ENCODE measurements at regions not wholly inside any gene's neighbourhood (a gene's known extent, or its start where the extent isn't known, plus 50 kb on each side); places are given as distances from the start of the nearest gene placed in this dataset.

- H2AFZ ChIP-seq (ENCODE audit: low read length), result no peak overlapping the region
- DNase-seq, result no peak
- no peak overlapping the region for H3K9ac ChIP-seq (ENCODE audit: low read length)
- H3K9me2 ChIP-seq (replicated peaks; ENCODE audit: insufficient read depth, low read length), result no peaks in the 10 kb centered on the region
- no peaks in the 10 kb centered on the region for H3K27me3 ChIP-seq (replicated peaks; ENCODE audit: insufficient read depth, low read length)
- no peaks in the 10 kb centered on the region for H3K9me3 ChIP-seq (replicated peaks; ENCODE audit: insufficient read depth, low read length)
- no peaks in the 10 kb centered on the region for H3K79me2 ChIP-seq (ENCODE audit: low read length)
- no peaks in the 10 kb centered on the region for H3K36me3 ChIP-seq (replicated peaks; ENCODE audit: insufficient read depth, low read length)
- no peaks in the 10 kb centered on the region for H3K4me1 ChIP-seq (ENCODE audit: low read length)
- no peak overlapping the region for H3K4me3 ChIP-seq (ENCODE audit: low read length)
- no peaks in the 10 kb centered on the region for H3F3A ChIP-seq (ENCODE audit: insufficient read depth, low read length)
- H3K4me2 ChIP-seq (ENCODE audit: low read depth, low read length), result no peak overlapping the region
- H4K20me1 ChIP-seq (ENCODE audit: insufficient read depth, low read length), result no peaks in the 10 kb centered on the region
- TF ChIP-seq EZH2 (optimal IDR thresholded peaks at IDR 0.05; ENCODE audit: low read depth, low read length) (no peak), EZH2phosphoT487 (IDR thresholded peaks at IDR 0.05; ENCODE audit: low read length) (no peak), CTCF (IDR thresholded peaks at IDR 0.05; ENCODE audit: low read length) (no peak)
- no peak overlapping the region for H3K27ac ChIP-seq (ENCODE audit: low read length)
Observed at GRCh38 chr20:10741060-10741459, 67.3 kb upstream of the JAG1 start.

GRCh38 chr20:10745790-10746189 lies 72.0 kb upstream of the JAG1 start:
- Histone ChIP-seq H3K9me3 (replicated peaks; ENCODE audit: insufficient read depth, low read length) (no peaks in the 10 kb centered on the region), H3K9me2 (replicated peaks; ENCODE audit: insufficient read depth, low read length) (no peaks in the 10 kb centered on the region), H3K4me3 (ENCODE audit: low read length) (no peak overlapping the region), H3K27ac (ENCODE audit: low read length) (no peak overlapping the region), H3K27me3 (replicated peaks; ENCODE audit: insufficient read depth, low read length) (no peaks in the 10 kb centered on the region), H2AFZ (ENCODE audit: low read length) (no peak overlapping the region), H3K9ac (ENCODE audit: low read length) (no peak overlapping the region), H4K20me1 (ENCODE audit: insufficient read depth, low read length) (no peaks in the 10 kb centered on the region), H3K79me2 (ENCODE audit: low read length) (no peaks in the 10 kb centered on the region), H3K4me1 (ENCODE audit: low read length) (no peaks in the 10 kb centered on the region), H3F3A (ENCODE audit: insufficient read depth, low read length) (no peaks in the 10 kb centered on the region), H3K4me2 (ENCODE audit: low read depth, low read length) (no peak overlapping the region), H3K36me3 (replicated peaks; ENCODE audit: insufficient read depth, low read length) (no peaks in the 10 kb centered on the region)
- no peak for DNase-seq
- no peak for TF ChIP-seq CTCF (IDR thresholded peaks at IDR 0.05; ENCODE audit: low read length)
- no peak for TF ChIP-seq EZH2phosphoT487 (IDR thresholded peaks at IDR 0.05; ENCODE audit: low read length)
- TF ChIP-seq EZH2 (optimal IDR thresholded peaks at IDR 0.05; ENCODE audit: low read depth, low read length), result no peak

- Histone ChIP-seq H3K4me2 (ENCODE audit: low read depth, low read length) (no peak overlapping the region), H4K20me1 (ENCODE audit: insufficient read depth, low read length) (no peaks in the 10 kb centered on the region), H3F3A (ENCODE audit: insufficient read depth, low read length) (no peaks in the 10 kb centered on the region), H3K4me1 (ENCODE audit: low read length) (no peaks in the 10 kb centered on the region), H3K36me3 (replicated peaks; ENCODE audit: insufficient read depth, low read length) (no peaks in the 10 kb centered on the region), H3K9ac (ENCODE audit: low read length) (no peak overlapping the region), H2AFZ (ENCODE audit: low read length) (no peak overlapping the region), H3K27ac (ENCODE audit: low read length) (no peak overlapping the region), H3K79me2 (ENCODE audit: low read length) (no peaks in the 10 kb centered on the region), H3K9me2 (replicated peaks; ENCODE audit: insufficient read depth, low read length) (no peaks in the 10 kb centered on the region), H3K27me3 (replicated peaks; ENCODE audit: insufficient read depth, low read length) (no peaks in the 10 kb centered on the region), H3K4me3 (ENCODE audit: low read length) (no peak overlapping the region), H3K9me3 (replicated peaks; ENCODE audit: insufficient read depth, low read length) (no peaks in the 10 kb centered on the region)
- DNase-seq, result no peak
- TF ChIP-seq CTCF (IDR thresholded peaks at IDR 0.05; ENCODE audit: low read length), result no peak
- TF ChIP-seq EZH2 (optimal IDR thresholded peaks at IDR 0.05; ENCODE audit: low read depth, low read length), result no peak
- no peak for TF ChIP-seq EZH2phosphoT487 (IDR thresholded peaks at IDR 0.05; ENCODE audit: low read length)
Observed at GRCh38 chr20:10747019-10747418, 73.2 kb upstream of the JAG1 start.
